Osteoblast (primary cell): ENCODE measurements at regions not wholly inside any gene's neighbourhood (a gene's known extent, or its start where the extent isn't known, plus 50 kb on each side); places are given as distances from the start of the nearest gene placed in this dataset.

ENCODE experiments used
- DNase-seq: peaks from one replicate; pipeline ENCODE4 v3.0.0; 2011; ENCODE audit warnings: low spot score, mixed read lengths; ENCODE audit not compliant: insufficient read length; ENCODE audit errors: missing footprints
- H2AFZ ChIP-seq: 2 replicates; pipeline ENCODE4 v1.6.0; 2011; ENCODE audit warnings: mild to moderate bottlenecking, low read length
- H3K27ac ChIP-seq: 2 replicates; pipeline ENCODE4 v1.5.1; 2011; ENCODE audit warnings: mild to moderate bottlenecking, low read depth, low read length, moderate library complexity
- H3K27me3 ChIP-seq: 2 replicates; pipeline ENCODE4 v1.6.0; 2012; ENCODE audit warnings: mild to moderate bottlenecking, control low read depth, inconsistent platforms, low read length, moderate library complexity; ENCODE audit not compliant: insufficient read depth
- H3K36me3 ChIP-seq: 2 replicates; pipeline ENCODE4 v1.5.1; 2011; ENCODE audit warnings: mild to moderate bottlenecking, low read length, control low read depth, moderate library complexity; ENCODE audit not compliant: insufficient read depth
- H3K4me1 ChIP-seq: 2 replicates; pipeline ENCODE4 v1.5.1; 2011; ENCODE audit warnings: mild to moderate bottlenecking, low read length, control low read depth, moderate library complexity; ENCODE audit not compliant: insufficient read depth
- H3K4me2 ChIP-seq: 2 replicates; pipeline ENCODE4 v1.6.0; 2011; ENCODE audit warnings: mild to moderate bottlenecking, low read length; ENCODE audit not compliant: insufficient read depth
- H3K4me3 ChIP-seq: fragments of 200-600 bp; sonication (generic); 3 replicates; pipeline ENCODE4 v1.5.1; 2012; ENCODE audit warnings: mild to moderate bottlenecking, low read length, inconsistent platforms; ENCODE audit not compliant: insufficient read depth
- H3K79me2 ChIP-seq: 2 replicates; pipeline ENCODE4 v1.6.0; 2012; ENCODE audit warnings: mild to moderate bottlenecking, low read length, control low read depth, inconsistent platforms; ENCODE audit not compliant: insufficient read depth
- H3K9me3 ChIP-seq: 2 replicates; pipeline ENCODE4 v1.5.1; 2011; ENCODE audit warnings: low read depth, low read length, control low read depth
- H4K20me1 ChIP-seq: 2 replicates; pipeline ENCODE4 v1.6.0; 2012; ENCODE audit warnings: mild to moderate bottlenecking, low read length, control low read depth; ENCODE audit not compliant: insufficient read depth
- TF ChIP-seq, protein P1 (sequence below): IDR thresholded peaks from 2 replicates; pipeline ENCODE4 v1.5.1; 2011; ENCODE audit warnings: mild to moderate bottlenecking, low read depth, low read length, moderate library complexity; ENCODE audit errors: extremely low read depth

GRCh38 chr10:55224007-55224781, 423.2 kb upstream of the PCDH15 start:
- TF ChIP-seq, protein P1, sequence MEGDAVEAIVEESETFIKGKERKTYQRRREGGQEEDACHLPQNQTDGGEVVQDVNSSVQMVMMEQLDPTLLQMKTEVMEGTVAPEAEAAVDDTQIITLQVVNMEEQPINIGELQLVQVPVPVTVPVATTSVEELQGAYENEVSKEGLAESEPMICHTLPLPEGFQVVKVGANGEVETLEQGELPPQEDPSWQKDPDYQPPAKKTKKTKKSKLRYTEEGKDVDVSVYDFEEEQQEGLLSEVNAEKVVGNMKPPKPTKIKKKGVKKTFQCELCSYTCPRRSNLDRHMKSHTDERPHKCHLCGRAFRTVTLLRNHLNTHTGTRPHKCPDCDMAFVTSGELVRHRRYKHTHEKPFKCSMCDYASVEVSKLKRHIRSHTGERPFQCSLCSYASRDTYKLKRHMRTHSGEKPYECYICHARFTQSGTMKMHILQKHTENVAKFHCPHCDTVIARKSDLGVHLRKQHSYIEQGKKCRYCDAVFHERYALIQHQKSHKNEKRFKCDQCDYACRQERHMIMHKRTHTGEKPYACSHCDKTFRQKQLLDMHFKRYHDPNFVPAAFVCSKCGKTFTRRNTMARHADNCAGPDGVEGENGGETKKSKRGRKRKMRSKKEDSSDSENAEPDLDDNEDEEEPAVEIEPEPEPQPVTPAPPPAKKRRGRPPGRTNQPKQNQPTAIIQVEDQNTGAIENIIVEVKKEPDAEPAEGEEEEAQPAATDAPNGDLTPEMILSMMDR, result no peak
- no peak overlapping the region for H3K4me2 ChIP-seq
- peaks cover 1% of the 10 kb centered on the region for H3K9me3 ChIP-seq
- no peaks in the 10 kb centered on the region for H3K4me1 ChIP-seq
- no peak overlapping the region for H2AFZ ChIP-seq
- no peaks in the 10 kb centered on the region for H4K20me1 ChIP-seq
- H3K27ac ChIP-seq, result no peak overlapping the region
- no peaks in the 10 kb centered on the region for H3K79me2 ChIP-seq
- DNase-seq, result no peak
- H3K36me3 ChIP-seq, result no peaks in the 10 kb centered on the region
- H3K27me3 ChIP-seq, result no peaks in the 10 kb centered on the region
- no peak overlapping the region for H3K4me3 ChIP-seq

DNA sequence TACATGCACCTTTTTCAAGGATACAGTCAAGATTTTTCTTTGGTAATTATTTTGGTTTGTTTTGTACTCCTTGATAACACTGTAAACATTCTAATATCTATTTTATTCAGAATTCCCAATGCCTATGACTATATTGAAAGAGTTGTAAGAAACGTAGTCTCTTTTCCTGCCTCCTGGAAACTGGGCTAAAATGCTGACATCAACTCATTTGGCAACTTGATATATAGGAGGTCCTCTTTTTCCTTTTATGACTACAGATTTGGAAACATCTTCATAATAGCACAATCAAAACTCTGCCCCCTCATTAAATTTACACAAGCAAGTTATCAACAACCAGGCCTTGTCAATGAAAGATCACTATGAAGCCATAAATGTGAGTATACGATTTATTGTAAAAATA, 422.3 kb upstream of the PCDH15 start:
- H3K36me3 ChIP-seq, result no peaks in the 10 kb centered on the region
- no peaks in the 10 kb centered on the region for H4K20me1 ChIP-seq
- no peak for DNase-seq
- no peak overlapping the region for H2AFZ ChIP-seq
- no peak overlapping the region for H3K4me3 ChIP-seq
- no peaks in the 10 kb centered on the region for H3K4me1 ChIP-seq
- TF ChIP-seq, protein P1, result no peak
- no peaks in the 10 kb centered on the region for H3K79me2 ChIP-seq
- H3K27ac ChIP-seq, result no peak overlapping the region
- no peak overlapping the region for H3K4me2 ChIP-seq
- no peaks in the 10 kb centered on the region for H3K27me3 ChIP-seq
- H3K9me3 ChIP-seq, result peaks cover 1% of the 10 kb centered on the region

GRCh38 chr10:55220975-55221374, 419.9 kb upstream of the PCDH15 start:
- DNase-seq, result no peak
- no peaks in the 10 kb centered on the region for H3K4me1 ChIP-seq
- peaks cover 1% of the 10 kb centered on the region for H3K9me3 ChIP-seq

DNA sequence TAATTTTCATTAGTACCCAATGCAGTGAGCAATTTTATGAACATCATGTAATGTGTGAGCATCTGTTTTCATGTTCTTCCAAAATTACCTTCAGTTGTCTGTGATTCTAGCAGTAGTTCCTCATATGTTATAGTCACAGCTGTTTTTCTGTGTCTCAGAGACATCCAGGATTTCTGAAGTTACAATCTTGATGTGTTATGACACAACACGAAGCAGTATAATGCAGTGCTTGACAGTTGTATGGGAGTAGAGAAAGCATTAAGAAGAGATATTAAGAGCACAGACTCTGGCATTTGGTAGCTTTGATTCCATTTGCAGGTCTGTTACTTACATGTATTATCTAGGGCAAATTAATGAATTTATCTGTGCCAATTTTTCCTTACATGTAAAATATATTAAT, 414.7 kb upstream of the PCDH15 start:
- Histone ChIP-seq H4K20me1 (no peaks in the 10 kb centered on the region), H3K79me2 (no peaks in the 10 kb centered on the region), H3K9me3 (no peaks in the 10 kb centered on the region), H3K36me3 (no peaks in the 10 kb centered on the region), H3K4me2 (no peak overlapping the region), H3K27me3 (no peaks in the 10 kb centered on the region), H3K4me1 (no peaks in the 10 kb centered on the region), H3K4me3 (no peak overlapping the region), H3K27ac (no peak overlapping the region), H2AFZ (no peak overlapping the region)
- TF ChIP-seq, protein P1, result no peak
- DNase-seq, result no peak

More at GRCh38 chr10:55220975-55221374, 419.9 kb upstream of the PCDH15 start:
- Histone ChIP-seq H3K4me3 (no peak overlapping the region), H3K79me2 (no peaks in the 10 kb centered on the region), H3K27me3 (no peaks in the 10 kb centered on the region), H2AFZ (no peak overlapping the region), H4K20me1 (no peaks in the 10 kb centered on the region), H3K4me2 (no peak overlapping the region), H3K36me3 (no peaks in the 10 kb centered on the region), H3K27ac (no peak overlapping the region)
- TF ChIP-seq, protein P1, result no peak
